HepG2 (cell line): ENCODE measurements at regions not wholly inside any gene's neighbourhood (a gene's known extent, or its start where the extent isn't known, plus 50 kb on each side); places are given as distances from the start of the nearest gene placed in this dataset.
A peak's percentile ranks its signal among the peaks of the same experiment; 100 is the strongest.

Experiments used
- EEA1 ChIP-seq: sonication (generic); formaldehyde crosslinking; IDR thresholded peaks from 2 replicates; pipeline ENCODE4 v1.5.1; 2020; ENCODE audit warnings: mild to moderate bottlenecking, missing genetic modification reagents, borderline replicate concordance
- IRF2 ChIP-seq: IDR thresholded peaks from 2 replicates; pipeline ENCODE4 v1.6.1; 2018; ENCODE audit warnings: missing genetic modification reagents, missing compliant biosample characterization
- KAT2B ChIP-seq: fragments of 150-350 bp; IDR thresholded peaks from 2 replicates; pipeline ENCODE4 v1.6.1; 2014; ENCODE audit warnings: low read depth, low read length, borderline replicate concordance
- KAT8 ChIP-seq: IDR thresholded peaks from 2 replicates; pipeline ENCODE4 v1.6.1; 2016; ENCODE audit warnings: missing genetic modification reagents, missing compliant biosample characterization
- KDM4B ChIP-seq: sonication (generic); formaldehyde crosslinking; IDR thresholded peaks from 2 replicates; pipeline ENCODE4 v1.4.0; 2020; ENCODE audit warnings: missing genetic modification reagents
- LCORL ChIP-seq, 2 experiments: fragments of 450-650 bp in 1 of 2; sonication (generic) in 1 of 2; formaldehyde crosslinking in 1 of 2; IDR thresholded peaks; 2 replicates each; pipeline versions ENCODE4 v1.5.0 to v1.6.1; 2017 to 2020; ENCODE audit warnings: antibody characterized with exemption in 1 of 2, missing genetic modification reagents in 1 of 2
- NFE2L2 ChIP-seq: fragments of 150-350 bp; IDR thresholded peaks from 2 replicates; pipeline ENCODE4 v1.6.1; 2014; ENCODE audit warnings: low read length
- NR2C2 ChIP-seq: sonication (generic); formaldehyde crosslinking; IDR thresholded peaks from 2 replicates; pipeline ENCODE4 v1.4.0; 2020; ENCODE audit warnings: missing genetic modification reagents, mild to moderate bottlenecking, moderate library complexity, borderline replicate concordance
- RFXANK ChIP-seq: IDR thresholded peaks from 2 replicates; pipeline ENCODE4 v1.6.1; 2016
- SMAD3 ChIP-seq: sonication (generic); formaldehyde crosslinking; IDR thresholded peaks from 2 replicates; pipeline ENCODE4 v1.4.0; 2020; ENCODE audit warnings: missing genetic modification reagents
- SNAPC4 ChIP-seq: sonication (generic); formaldehyde crosslinking; IDR thresholded peaks from 2 replicates; pipeline ENCODE4 v1.4.0; 2020; ENCODE audit warnings: mild to moderate bottlenecking, missing genetic modification reagents
- ZBTB34 ChIP-seq: sonication (generic); formaldehyde crosslinking; IDR thresholded peaks from 2 replicates; pipeline ENCODE4 v1.8.0; 2022; ENCODE audit warnings: mild to moderate bottlenecking, missing genetic modification reagents
- ZNF572 ChIP-seq: sonication (generic); formaldehyde crosslinking; IDR thresholded peaks from 2 replicates; pipeline ENCODE4 v1.5.1; 2020; ENCODE audit warnings: mild to moderate bottlenecking, missing genetic modification reagents
- ZNF770 ChIP-seq: sonication (generic); formaldehyde crosslinking; IDR thresholded peaks from 2 replicates; pipeline ENCODE4 v1.5.0; 2020; ENCODE audit warnings: mild to moderate bottlenecking, missing genetic modification reagents
- TF ChIP-seq, protein P1 (sequence below): sonication (generic); formaldehyde crosslinking; IDR thresholded peaks from 2 replicates; pipeline ENCODE4 v1.9.0; 2022; ENCODE audit warnings: low read depth, missing genetic modification reagents
- TF ChIP-seq, protein P2 (sequence below): IDR thresholded peaks from 2 replicates; pipeline ENCODE4 v1.6.1; 2018; ENCODE audit warnings: missing genetic modification reagents

DNA sequence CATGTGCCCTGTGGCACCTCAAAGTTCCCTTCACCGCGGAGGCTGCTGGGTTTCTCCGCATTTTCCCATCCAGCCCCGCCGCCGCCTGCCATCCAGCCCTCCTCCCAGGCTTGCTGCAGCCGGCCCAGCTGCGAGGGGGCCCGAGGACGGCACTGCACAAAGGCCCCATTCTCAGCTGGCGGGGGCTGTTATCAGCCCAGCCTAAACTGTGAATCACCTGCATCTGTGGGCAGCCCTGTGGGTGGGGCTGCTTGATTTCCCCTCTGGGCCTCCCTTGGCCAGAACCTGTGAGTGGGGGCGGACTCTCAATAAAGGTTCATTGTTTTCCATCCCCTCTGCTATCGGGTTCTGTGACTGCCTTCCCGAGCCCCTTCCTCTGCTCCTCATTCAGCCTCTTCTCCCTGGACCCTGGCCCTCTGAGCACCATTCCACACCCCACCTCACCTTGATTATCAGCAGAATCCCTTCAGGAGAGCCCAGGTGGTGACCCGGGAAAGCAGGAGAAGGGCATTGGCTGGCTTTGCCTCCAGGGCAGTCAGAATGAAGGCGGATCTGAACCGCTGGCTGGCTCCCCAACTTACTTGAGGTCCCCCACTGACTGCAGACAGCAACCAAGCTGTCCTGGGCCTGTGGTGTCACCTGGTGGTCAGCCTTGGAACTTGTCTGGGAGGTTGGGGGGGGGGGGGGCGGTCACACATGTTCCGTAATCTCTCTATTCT, 204.5 kb downstream of the ZFP36L2 start (continued):
- no peak for TF ChIP-seq EEA1 (CRISPR knock-in tag)
- TF ChIP-seq, protein P1, sequence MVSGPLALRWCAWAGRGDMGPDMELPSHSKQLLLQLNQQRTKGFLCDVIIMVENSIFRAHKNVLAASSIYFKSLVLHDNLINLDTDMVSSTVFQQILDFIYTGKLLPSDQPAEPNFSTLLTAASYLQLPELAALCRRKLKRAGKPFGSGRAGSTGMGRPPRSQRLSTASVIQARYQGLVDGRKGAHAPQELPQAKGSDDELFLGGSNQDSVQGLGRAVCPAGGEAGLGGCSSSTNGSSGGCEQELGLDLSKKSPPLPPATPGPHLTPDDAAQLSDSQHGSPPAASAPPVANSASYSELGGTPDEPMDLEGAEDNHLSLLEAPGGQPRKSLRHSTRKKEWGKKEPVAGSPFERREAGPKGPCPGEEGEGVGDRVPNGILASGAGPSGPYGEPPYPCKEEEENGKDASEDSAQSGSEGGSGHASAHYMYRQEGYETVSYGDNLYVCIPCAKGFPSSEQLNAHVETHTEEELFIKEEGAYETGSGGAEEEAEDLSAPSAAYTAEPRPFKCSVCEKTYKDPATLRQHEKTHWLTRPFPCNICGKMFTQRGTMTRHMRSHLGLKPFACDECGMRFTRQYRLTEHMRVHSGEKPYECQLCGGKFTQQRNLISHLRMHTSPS (CRISPR knock-in tag) = peak; percentile 43; the same call in 1 of the 2 replicates
- TF ChIP-seq NR2C2 (CRISPR knock-in tag) = no peak
- TF ChIP-seq ZNF770 (CRISPR knock-in tag) = peak; percentile 40; the same call in 1 of the 2 replicates
- no peak for TF ChIP-seq IRF2 (CRISPR knock-in tag)
- TF ChIP-seq ZNF572 = no peak
- TF ChIP-seq KAT2B = no peak
- no peak for TF ChIP-seq KDM4B (CRISPR knock-in tag)
- TF ChIP-seq SMAD3 = no peak
- TF ChIP-seq ZBTB34 (CRISPR knock-in tag) = no peak
- no peak for TF ChIP-seq SNAPC4 (CRISPR knock-in tag)
- no peak for TF ChIP-seq KAT8 (CRISPR knock-in tag)
- no peak for TF ChIP-seq NFE2L2
- TF ChIP-seq RFXANK = no peak
- no peak for TF ChIP-seq LCORL (IDR thresholded peaks at IDR 0.05)
- peak; percentile 51; the same call in 1 of the 2 replicates for TF ChIP-seq LCORL (CRISPR knock-in tag; IDR thresholded peaks at IDR 0.05)
- TF ChIP-seq, protein P2, sequence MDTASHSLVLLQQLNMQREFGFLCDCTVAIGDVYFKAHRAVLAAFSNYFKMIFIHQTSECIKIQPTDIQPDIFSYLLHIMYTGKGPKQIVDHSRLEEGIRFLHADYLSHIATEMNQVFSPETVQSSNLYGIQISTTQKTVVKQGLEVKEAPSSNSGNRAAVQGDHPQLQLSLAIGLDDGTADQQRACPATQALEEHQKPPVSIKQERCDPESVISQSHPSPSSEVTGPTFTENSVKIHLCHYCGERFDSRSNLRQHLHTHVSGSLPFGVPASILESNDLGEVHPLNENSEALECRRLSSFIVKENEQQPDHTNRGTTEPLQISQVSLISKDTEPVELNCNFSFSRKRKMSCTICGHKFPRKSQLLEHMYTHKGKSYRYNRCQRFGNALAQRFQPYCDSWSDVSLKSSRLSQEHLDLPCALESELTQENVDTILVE (CRISPR knock-in tag) = no peak
